ENCODE measurements at regions not wholly inside any gene's neighbourhood (a gene's known extent, or its start where the extent isn't known, plus 50 kb on each side); places are given as distances from the start of the nearest gene placed in this dataset.
"Not testable (repeated sequence)": the region's sequence is repeated elsewhere in the genome, so short reads cannot be mapped to it uniquely, and the experiment has no call there.

GRCh38 chr1:232317350-232317749 lies 312.6 kb downstream of the SIPA1L2 start:
- no peak for DNase-seq (ENCODE audit: low read depth in 2 of 2)

GRCh38 chr1:232316864-232317263 lies 313.1 kb downstream of the SIPA1L2 start:
- DNase-seq (ENCODE audit: low read depth in 2 of 2): no peak

GRCh38 chr1:232313876-232314275 lies 316.1 kb downstream of the SIPA1L2 start:
- not testable (repeated sequence) for DNase-seq (ENCODE audit: low read depth in 2 of 2)

GRCh38 chr1:232310541-232310940 lies 319.4 kb downstream of the SIPA1L2 start:
- no peak for DNase-seq (ENCODE audit: low read depth in 2 of 2)

GRCh38 chr1:232308616-232309015 lies 321.3 kb downstream of the SIPA1L2 start:
- no peak for DNase-seq (ENCODE audit: low read depth in 2 of 2)

GRCh38 chr1:232307296-232308017 lies 322.5 kb downstream of the SIPA1L2 start:
- no peak for DNase-seq (ENCODE audit: low read depth in 2 of 2)

GRCh38 chr1:232306269-232306961 lies 323.5 kb downstream of the SIPA1L2 start:
- DNase-seq (ENCODE audit: low read depth in 2 of 2): no peak

GRCh38 chr1:232305050-232305449 lies 324.9 kb downstream of the SIPA1L2 start:
- no peak for DNase-seq (ENCODE audit: low read depth in 2 of 2)

- DNase-seq (ENCODE audit: low read depth in 2 of 2): no peak
These were observed 326.7 kb downstream of the SIPA1L2 start for GRCh38 chr1:232303222-232303620.

- DNase-seq (ENCODE audit: low read depth in 2 of 2): no peak
These were observed 327.3 kb downstream of the SIPA1L2 start for GRCh38 chr1:232302376-232303221.

GRCh38 chr1:232301246-232301645 lies 328.7 kb downstream of the SIPA1L2 start:
- no peak for DNase-seq (ENCODE audit: low read depth in 2 of 2)

GRCh38 chr1:232300466-232300865 lies 329.5 kb downstream of the SIPA1L2 start:
- DNase-seq (ENCODE audit: low read depth in 2 of 2): no peak

- no peak for DNase-seq (ENCODE audit: low read depth in 2 of 2)
These were observed 333.5 kb downstream of the SIPA1L2 start for GRCh38 chr1:232296461-232296860.

GRCh38 chr1:232293361-232293760 lies 336.6 kb downstream of the SIPA1L2 start:
- no peak for DNase-seq (ENCODE audit: low read depth in 2 of 2)

- no peak for DNase-seq (ENCODE audit: low read depth in 2 of 2)
These were observed 337.1 kb downstream of the SIPA1L2 start for GRCh38 chr1:232292818-232293217.

- no peak for DNase-seq (ENCODE audit: low read depth in 2 of 2)
These were observed 337.7 kb downstream of the SIPA1L2 start for GRCh38 chr1:232292239-232292638.

GRCh38 chr1:232291681-232292080 lies 338.3 kb downstream of the SIPA1L2 start:
- DNase-seq (ENCODE audit: low read depth in 2 of 2): no peak

GRCh38 chr1:232291261-232291660 lies 338.7 kb downstream of the SIPA1L2 start:
- no peak for DNase-seq (ENCODE audit: low read depth in 2 of 2)

- DNase-seq (ENCODE audit: low read depth in 2 of 2): no peak
These were observed 339.4 kb downstream of the SIPA1L2 start for GRCh38 chr1:232290570-232290969.

- DNase-seq (ENCODE audit: low read depth in 2 of 2): no peak
These were observed 342.0 kb downstream of the SIPA1L2 start for GRCh38 chr1:232287676-232288569.

GRCh38 chr1:232285138-232285537 lies 344.8 kb downstream of the SIPA1L2 start:
- no peak for DNase-seq (ENCODE audit: low read depth in 2 of 2)
